Left lobe of liver (tissue), 2 donors: ENCODE measurements at regions not wholly inside any gene's neighbourhood (a gene's known extent, or its start where the extent isn't known, plus 50 kb on each side); places are given as distances from the start of the nearest gene placed in this dataset.

Experiments
- ATAC-seq: fragments of 200-7000 bp; cut with Tn5 transposase; one replicate; pipeline ENCODE4 v1.9.1; 2020; ENCODE audit warnings: mild to moderate bottlenecking, moderate library complexity
- DNase-seq: peaks from one replicate; pipeline ENCODE4 v3.0.0-alpha.2; 2020; ENCODE audit warnings: low spot score
- donor health status: DM: no; HTN: no; CAD: no; lungs with moderate emphysema.
- donor health status: DM: no; HTN: yes; CAD: no.

DNA sequence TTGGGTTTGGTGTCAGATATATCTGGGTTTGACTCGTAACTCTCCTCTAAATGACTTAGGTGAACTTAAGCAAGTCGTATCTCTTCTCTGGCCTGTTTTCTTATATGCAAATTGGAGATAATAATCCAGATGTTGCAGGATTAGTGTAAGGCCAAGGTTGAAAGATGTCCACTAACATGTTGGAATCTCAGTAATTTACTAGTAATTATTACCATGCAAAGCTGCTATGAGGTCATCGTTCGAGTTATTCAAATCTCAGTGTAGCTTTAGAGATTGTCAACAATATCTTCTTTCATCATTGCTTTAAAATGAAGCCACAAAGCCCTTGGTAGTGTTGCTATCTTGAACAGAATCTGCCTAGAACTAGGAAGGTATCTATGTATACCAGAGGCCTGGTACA lies 437.7 kb upstream of the KLF4 start:
- ATAC-seq, result no peak
- DNase-seq, result no peak

DNA sequence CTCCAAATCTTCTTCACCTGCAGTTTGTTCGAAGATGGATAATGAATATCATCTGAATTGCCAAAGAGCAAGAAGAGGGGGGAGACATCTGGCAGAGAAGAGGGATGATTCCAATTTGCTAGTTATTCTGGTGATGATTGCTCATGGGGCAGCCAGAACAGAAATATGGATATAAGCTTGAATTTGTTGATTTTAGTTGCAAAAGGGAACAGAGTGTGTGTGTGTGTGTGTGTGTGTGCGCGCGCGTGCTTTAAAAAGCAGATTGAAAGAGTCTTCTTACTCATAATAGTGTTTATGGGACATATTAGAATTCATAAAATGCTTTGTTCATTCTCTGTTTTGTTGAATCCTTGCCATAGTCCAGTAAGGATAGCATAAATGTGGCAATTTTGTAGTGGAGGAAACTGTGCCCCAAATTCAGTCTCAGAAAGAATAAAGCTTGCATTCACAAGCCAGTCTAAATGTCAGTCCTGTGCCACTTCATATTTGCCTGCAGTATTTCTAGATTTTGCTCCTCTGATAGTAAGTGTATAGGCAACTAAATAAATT lies 436.3 kb upstream of the KLF4 start:
- ATAC-seq (no peak), DNase-seq (no peak)

DNA sequence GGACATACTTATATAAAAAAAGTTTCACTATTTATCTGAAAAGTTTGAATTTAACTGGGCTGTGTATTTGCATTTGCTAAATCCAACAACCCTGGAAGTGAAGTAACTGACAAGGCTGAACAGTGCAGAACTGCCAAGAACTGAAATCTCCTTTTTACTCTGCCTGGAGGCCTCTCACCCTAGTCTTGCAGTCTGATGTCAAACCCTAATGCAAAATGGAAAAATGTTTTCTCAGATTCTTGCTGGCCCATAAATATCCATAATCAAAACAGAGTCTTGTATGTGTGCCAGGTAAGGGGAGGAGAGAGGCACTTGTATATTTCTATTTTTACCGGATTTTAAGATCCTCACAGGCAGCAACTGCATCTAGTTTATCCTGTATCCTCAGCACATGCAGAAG lies 432.7 kb upstream of the KLF4 start:
- DNase-seq (no peak), ATAC-seq (no peak)

DNA sequence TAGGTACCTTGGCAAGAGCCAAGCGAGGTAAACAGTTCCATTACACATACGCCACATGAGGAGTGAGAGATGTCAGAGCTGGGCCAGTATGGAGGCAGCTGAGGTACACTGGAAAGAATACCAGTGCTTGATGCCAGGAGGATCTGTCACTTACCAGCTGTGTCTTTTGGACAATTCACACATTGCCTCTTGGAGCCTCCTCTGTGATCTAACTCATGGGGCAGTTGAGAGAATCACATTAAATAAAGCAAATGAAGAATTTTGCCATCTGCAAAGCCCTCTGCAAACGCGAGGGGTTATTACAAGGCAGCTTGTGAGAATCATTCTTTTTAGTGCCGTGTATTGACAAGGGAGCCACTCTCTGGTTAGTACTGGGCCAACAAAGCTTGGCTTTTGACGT lies 429.7 kb upstream of the KLF4 start:
- no peak for ATAC-seq
- no peak for DNase-seq

DNA sequence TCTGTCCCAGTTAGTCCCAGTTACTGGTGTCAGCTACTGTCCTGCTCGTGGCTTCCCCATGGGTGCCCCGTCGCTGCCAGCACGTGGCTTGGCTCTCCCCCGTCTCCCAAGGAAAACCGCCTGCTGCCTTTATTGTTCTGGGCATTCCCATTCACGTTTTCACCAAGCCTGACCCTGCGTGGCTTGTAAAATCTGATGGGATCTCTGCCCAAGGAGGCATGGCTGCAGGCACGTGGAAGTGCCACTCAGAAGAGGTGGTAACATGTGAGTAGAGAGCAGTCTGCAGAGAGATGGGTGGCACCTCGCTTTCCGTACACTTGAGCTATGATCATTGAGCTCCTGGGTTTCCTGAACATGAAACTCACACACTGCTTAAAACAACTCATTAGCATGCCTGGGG lies 429.2 kb upstream of the KLF4 start:
- DNase-seq (no peak), ATAC-seq (no peak)

DNA sequence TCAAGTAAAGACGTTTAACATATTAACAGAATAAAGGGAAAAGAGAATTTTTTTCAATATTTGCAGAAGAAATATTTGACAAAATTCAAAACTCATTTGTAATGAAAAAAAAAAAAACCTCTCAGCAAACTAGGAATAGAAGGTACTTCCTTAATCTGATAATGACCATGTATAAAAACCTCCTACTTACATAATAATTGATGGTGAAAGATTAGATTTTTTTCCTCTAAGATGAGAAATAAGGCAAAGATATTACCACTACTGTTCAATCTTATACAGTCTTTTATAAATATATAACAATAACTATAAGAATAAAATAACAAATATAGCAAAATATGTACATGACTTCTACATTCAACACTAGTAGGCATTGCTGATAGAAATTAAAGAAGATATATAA lies 424.6 kb upstream of the KLF4 start:
- DNase-seq (no peak), ATAC-seq (no peak)

DNA sequence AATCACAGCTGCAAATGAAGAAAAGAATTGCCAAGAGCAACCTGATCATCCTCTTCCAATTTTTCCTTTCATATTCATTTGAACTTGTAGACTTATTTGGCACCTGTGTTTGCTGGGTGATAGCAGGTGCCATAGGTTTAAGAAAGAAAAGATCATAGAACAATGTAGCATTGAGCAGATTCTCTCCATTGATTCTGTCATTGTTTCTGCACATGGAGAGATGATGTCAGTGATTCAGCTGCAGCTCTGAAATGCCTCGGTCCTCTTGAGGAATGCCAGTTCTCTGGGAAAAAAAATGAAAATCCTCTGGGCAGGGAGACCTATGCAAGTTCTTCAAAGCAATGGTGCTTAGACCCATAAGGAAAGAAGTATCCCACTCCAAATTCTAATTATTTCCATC lies 418.1 kb upstream of the KLF4 start:
- ATAC-seq, result no peak

DNA sequence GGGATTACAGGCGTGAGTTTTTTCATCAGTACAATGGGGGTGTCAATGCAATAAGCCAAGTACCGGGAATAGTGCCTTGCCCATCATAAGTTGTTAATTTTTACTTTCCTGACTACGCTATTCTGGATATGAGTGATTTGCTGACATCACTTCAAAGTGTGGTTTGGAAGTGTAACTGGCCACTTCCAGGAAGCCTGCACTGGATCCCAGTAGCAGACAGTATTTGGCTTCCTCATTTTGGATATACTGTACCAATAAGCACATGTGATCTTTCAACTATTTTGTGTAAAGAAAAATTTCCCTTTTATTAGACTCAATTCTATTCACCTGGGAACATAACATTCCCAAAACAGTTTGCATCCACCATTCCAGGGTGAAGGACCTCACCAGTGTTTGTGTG lies 417.7 kb upstream of the KLF4 start:
- DNase-seq (no peak), ATAC-seq (no peak)

More for the DNA sequence above, 418.1 kb upstream of the KLF4 start:
- DNase-seq, result no peak

DNA sequence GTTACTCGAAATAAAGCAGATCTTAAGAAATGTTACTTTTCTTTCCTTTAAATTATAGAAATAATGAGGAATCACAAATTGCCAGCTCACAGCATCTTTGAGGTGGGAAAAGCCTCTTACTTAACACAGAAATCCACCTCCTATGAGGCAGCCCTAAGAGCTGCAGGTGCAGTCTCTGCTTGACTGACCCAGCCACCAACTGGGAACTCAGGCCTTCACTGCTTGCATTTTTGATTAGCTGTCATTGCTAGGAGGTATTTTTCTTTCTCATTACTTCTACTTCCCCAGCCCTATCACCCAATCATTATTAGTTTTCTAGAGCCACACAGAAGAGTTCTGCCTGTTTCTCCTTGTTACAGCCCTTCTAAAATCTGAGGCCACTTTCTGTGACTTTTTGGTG lies 416.5 kb upstream of the KLF4 start:
- ATAC-seq (no peak), DNase-seq (no peak)

DNA sequence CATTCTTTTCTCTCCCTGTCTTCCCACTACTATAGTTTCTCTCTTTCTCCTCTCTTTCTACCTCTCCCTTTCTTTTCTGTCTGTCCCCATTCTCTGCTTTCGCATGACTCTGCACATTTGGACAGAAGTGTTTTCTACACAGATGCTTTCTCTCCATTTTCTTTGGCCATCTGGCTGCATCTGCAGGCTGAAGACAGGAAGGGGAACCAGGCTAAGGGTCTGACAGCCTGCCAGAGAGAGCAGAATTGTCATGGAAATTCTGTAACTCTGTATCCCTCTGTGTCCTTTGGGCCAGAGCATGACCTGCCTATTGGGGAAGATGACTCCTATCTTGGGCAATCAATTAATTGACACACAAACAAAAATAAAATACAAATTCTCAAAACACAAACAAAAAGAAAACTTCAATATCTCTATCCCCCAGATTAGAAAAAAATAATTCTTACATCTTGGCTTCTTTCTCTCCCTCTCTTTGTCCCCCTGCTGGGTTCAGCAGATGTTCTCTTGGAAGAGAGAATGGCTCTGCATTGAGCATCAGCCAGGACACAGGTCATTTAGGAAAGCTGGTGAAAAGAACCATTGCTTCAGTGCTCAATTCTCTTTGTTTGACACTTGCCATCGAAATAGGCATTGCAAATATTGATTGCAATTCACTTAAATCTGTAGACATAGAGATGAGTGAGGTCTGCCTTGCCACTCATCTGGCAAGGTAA lies 415.9 kb upstream of the KLF4 start:
- ATAC-seq, result no peak
- DNase-seq, result no peak

DNA sequence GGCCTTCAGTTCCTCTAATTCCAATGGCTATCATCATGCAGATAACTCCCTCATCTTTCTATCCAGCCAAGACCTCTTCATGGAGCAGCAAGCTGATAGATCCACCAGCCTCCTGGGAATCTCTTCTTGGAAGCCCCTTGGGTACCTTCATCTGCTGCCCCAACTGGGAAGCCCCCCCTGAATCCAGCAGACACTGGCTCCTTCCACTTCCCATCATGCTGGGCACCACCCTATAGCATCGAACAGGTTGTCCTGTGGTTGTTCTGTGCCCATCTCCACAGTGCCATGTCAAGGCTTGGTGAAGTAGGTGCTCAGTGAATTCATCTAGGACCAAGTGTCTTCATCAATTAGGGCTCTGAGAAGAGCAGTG lies 410.4 kb upstream of the KLF4 start:
- ATAC-seq (no peak), DNase-seq (no peak)

DNA sequence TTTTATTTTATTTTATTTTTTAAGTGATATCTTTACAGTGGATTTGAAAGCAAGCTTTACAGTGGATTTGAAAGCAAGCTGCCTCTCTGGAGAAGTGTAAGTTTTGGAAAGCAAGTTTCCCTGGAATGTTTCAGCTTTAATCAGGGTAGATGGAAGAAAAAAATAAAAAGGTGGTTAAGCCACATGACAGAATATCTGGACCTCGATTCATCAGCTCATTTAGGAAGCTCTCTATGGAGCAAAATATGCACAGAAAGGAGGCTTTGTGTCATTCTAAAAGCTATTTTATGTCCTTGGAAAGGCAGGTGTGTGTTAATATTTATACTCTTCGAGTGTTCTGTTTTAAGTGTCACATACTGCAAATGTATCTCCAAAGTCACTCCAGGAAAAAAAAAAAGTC lies 409.2 kb upstream of the KLF4 start:
- no peak for ATAC-seq

DNA sequence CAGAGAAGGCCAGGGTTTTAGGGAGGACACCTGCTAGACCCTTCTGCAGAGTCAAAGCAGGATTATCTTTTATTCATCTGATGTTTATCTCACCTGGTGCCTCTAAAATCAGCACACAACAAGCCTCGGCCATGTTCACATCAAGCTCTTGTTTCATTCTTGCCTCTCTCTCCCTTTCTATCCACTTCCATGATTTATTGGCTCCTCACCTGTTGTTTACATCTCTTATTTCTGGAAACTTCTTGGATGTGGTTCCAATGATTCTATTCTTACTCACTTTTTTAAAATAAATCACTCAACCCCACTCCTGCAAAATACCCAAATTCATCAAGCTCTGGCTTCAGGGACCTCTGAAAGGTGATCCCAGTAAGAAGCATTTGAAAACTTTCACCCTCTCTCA lies 407.0 kb upstream of the KLF4 start:
- DNase-seq, result no peak
- no peak for ATAC-seq

More for the DNA sequence above, 409.2 kb upstream of the KLF4 start:
- no peak for DNase-seq

DNA sequence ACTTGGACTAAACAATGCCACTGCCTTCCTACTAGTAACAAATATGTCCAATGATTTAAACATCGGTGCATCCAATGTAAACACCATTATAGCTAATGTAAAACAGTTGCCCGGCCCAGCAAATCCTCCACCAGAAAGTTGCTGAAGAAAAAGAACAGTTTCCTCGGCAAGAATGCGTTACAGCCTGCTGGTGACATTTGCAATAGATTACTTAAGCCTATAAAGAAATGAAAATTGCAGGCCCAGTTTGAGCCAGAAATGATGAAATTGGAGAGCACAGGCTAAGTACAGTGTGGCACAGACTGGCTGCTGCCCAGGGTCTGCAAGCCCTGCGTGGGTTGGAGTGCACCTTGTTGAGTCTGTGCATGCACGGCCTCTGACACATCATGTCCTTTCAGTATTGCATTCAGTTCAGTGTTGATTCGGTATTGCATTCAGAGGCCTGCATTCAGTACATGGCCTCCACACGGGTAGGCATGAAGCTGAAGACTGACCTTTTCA lies 406.0 kb upstream of the KLF4 start:
- DNase-seq, result no peak
- ATAC-seq, result no peak

DNA sequence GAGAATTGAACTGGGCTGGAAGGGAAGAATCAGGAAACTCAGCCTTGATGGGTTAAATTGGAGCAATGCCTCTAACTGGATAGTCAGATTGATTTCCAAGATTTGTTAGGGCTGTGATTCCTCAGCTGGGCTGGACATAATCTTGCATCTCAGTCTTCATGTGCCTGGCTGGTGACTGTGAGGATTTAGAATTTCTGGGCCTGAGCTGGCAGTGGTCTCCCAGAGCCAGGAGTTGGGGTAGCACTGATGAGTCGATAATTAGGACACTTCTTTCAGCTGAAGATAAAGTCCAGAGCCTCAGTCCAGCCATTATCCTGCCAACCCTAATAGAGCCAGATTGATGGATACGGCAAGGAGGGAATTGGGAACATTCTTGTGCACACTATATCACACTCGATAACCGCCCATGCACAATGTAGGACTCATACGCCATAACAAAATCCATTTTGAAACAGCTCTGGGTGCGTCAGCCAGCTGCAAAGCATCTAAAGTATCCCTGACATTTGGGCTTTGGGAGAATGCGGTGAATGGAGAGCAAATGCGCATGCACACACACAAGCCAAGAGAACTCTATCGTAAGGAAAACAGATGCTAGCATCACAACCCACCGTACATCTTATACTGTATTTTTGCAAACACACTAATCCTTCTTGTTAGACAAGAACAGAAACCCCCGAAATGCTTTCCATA lies 405.1 kb upstream of the KLF4 start:
- ATAC-seq (no peak), DNase-seq (no peak)

DNA sequence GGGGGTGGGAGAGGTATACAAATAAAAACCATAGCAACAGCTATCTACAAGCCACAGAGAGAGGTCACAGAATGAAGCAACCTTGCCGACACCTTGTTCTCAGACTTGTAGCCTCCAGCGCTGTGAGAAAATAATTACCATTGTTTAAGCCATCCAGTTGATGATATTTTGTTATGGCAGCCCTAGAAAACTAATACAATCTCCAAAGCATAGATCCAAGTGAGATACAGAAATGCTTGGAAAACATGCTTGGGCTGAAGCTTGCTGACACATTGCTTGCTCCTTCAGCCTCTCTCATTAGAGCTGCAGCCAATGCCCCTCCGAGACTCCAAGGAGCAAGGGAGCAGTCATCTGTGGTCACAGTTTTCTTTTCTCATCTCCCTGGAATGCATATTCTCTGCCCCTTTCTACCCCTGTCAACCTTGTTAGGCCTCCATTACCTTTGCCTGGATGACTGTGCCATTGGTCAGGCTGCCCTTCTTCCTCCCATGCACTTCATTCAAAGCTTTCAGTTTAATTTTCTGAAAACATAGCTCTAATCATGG lies 401.4 kb upstream of the KLF4 start:
- ATAC-seq, result no peak
- DNase-seq, result no peak

DNA sequence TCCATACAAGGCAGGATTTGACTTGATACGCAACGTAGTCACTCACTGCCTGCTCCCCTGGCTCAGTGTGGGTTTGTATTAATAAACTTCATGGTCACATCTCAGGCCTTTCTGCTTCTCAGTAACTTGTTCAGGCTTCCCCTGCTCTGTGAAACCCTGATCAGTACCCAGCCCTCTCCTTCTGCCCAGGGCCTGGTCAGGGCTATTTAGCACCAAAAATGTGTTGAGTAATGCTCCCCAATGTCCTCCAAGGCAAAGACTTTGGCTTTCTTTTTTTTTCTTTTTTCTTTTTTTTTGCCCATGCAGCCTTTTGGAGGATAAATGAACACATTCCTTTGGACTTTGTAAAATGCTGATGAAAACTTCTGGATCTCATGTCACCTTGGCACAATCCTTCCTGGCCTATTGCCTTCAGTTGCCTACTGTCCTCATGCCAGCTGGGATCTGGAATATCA lies 399.2 kb upstream of the KLF4 start:
- ATAC-seq (no peak), DNase-seq (no peak)

DNA sequence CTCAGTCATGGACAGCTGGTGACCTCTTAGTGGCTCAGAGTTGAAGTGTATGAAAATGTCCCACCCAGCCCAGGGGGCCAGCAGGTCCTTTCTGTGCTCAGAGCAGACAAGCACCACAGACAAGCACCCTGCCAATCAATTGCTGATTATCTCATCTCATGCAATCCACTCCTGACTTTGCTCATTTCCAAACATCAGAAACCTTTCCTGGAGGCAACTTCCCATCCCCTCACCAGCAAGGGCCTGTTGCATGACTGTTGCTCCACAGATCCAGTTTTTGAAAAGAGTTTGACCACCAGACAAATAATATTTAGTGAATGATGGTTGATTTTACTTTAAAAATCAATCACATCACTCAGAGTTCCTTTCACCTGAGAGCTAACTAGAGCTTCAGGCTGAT lies 397.3 kb upstream of the KLF4 start:
- ATAC-seq, result no peak

DNA sequence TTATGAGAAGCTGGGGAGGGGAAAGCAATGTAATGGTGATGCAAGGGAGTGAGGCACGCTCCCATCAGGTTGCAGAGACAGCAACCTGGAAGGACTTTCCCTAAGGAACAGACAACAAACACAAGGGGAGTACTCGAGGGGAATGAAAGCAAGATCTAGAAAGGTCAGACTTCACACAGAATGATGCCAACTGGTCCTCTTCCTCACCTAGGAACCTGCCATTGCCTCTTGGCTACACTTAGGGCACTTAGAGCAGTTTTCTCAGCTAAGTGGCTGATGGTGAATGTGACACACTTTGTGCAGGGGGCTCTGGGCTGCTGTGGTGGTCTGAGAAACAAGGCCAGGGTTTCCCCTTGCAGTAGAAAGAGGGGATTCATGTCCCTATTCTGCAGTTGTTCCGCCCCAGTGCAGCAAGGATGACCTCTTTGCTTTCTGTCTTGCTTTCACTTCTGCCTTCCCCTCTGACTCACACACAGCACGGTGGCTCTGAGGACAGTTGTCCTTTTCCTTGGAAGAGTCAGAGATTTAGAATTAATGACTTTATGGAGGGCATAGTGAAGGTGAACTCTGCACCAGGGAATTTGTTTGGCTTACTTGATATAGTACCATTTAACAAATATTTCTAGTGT lies 394.0 kb upstream of the KLF4 start:
- DNase-seq (no peak), ATAC-seq (no peak)

More for the DNA sequence above, 397.3 kb upstream of the KLF4 start:
- no peak for DNase-seq

DNA sequence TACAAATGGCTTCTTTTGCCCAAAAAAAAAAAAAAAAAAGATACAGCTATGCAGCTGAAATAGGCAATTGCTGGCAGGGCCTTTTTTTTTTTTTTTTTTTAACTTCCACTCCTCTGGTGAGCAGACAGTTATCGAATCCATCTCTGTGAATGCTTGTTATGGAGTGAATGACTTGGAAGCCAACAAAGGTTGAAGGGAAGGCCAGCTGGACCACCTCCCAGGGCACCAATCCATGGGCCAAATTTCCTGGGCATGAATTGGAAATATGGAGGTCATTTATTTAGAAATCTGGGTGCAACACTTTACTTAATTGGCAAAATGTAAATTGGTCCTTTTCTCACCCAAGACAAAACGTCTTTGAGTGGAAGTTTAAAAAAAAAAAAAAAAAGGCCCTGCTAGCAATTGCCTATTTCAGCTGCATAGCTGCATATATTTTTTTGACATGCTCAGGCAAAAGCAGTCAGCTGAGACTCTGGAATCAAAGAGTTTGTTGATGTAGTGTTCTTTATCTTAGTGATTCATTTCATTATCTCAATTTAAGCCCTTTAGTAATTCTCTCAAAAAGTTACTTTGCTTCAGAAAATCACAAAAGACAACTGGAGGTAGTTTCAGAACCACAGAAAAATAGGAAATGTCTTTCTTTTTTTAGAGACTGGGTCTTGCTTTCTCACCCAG lies 392.2 kb upstream of the KLF4 start:
- DNase-seq (no peak), ATAC-seq (no peak)

DNA sequence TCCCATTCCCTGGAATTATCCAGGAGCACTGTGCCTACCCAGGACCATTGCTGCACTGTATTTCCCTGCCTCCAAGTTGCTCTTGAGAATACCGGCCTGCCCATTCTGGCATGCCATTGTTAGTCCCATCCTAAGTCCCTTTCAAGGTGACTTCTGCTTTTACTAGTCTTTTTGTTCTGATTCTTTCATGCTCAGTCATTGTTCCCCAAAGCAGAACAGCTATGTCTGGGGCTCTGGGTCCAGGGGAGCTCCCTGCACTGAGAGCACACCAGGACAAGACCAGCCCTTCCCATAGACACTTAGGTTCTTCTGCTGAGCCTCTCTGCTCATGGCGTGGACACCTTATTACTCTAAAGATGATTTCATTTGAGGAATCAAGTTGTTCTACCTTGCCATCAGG lies 388.9 kb upstream of the KLF4 start:
- ATAC-seq, result no peak

More for the DNA sequence above, 388.9 kb upstream of the KLF4 start:
- DNase-seq, result no peak
